Transverse colon (tissue), 3 donors: ENCODE measurements at regions not wholly inside any gene's neighbourhood (a gene's known extent, or its start where the extent isn't known, plus 50 kb on each side); places are given as distances from the start of the nearest gene placed in this dataset.

Experiments
- CTCF ChIP-seq, 5 experiments: fragments of 200-600 bp in 3 of 5; fragments of 450-650 bp in 2 of 5; sonication (generic) in 3 of 5; IDR thresholded peaks; 1 replicate in 2 of 5; 2 replicates in 3 of 5; pipeline ENCODE4 v1.5.1; 2016 to 2017; ENCODE audit warnings: antibody characterized with exemption in 5 of 5, inconsistent platforms in 3 of 5, mild to moderate bottlenecking in 2 of 5, moderate library complexity in 1 of 5
- EP300 ChIP-seq: sonication (generic); formaldehyde crosslinking; IDR thresholded peaks from one replicate; pipeline ENCODE4 v1.6.1; 2017; ENCODE audit warnings: antibody characterized with exemption, low read depth

GRCh38 chr5:123278284-123278683, 144.9 kb downstream of the CEP120 start:
- no peak for TF ChIP-seq CTCF (IDR thresholded peaks at IDR 0.05)
- TF ChIP-seq EP300, result no peak
